Keratinocyte (primary cell): ENCODE measurements at regions not wholly inside any gene's neighbourhood (a gene's known extent, or its start where the extent isn't known, plus 50 kb on each side); places are given as distances from the start of the nearest gene placed in this dataset.

Experiments used
- CTCF ChIP-seq, 3 experiments: IDR thresholded peaks in 1 of 3; conservative IDR thresholded peaks in 1 of 3; optimal IDR thresholded peaks in 1 of 3; 2 replicates in 2 of 3; 3 replicates in 1 of 3; pipeline versions ENCODE3 to v1.5.1; 2011; ENCODE audit warnings: low read length in 3 of 3, mild to moderate bottlenecking in 3 of 3, moderate library complexity in 2 of 3, control low read depth in 1 of 3, inconsistent platforms in 1 of 3; ENCODE audit not compliant: insufficient read depth in 2 of 3; ENCODE audit errors: extremely low read depth in 1 of 3
- EZH2 ChIP-seq: IDR thresholded peaks from one replicate; pipeline ENCODE4 v1.6.1; 2012; ENCODE audit warnings: inconsistent platforms, mild to moderate bottlenecking, low read length, moderate library complexity

GRCh38 chr3:178318340-178318739 lies 217.9 kb upstream of the KCNMB2 start:
- TF ChIP-seq CTCF (optimal IDR thresholded peaks at IDR 0.05 in 1 of 3, IDR thresholded peaks at IDR 0.05 in 1 of 3, conservative IDR thresholded peaks at IDR 0.05 in 1 of 3; ENCODE audit: extremely low read depth in 1 of 3, insufficient read depth in 2 of 3, low read length in 3 of 3): no peak
- no peak for TF ChIP-seq EZH2
